Tibial nerve (tissue), 4 donors: ENCODE measurements at regions not wholly inside any gene's neighbourhood (a gene's known extent, or its start where the extent isn't known, plus 50 kb on each side); places are given as distances from the start of the nearest gene placed in this dataset.

Experiments used
- CTCF ChIP-seq, 5 experiments: fragments of 200-600 bp in 3 of 5; fragments of 450-650 bp in 2 of 5; sonication (generic) in 3 of 5; IDR thresholded peaks; one replicate each; pipeline ENCODE4 v1.5.1; 2016 to 2019; ENCODE audit warnings: antibody characterized with exemption in 5 of 5, mild to moderate bottlenecking in 3 of 5, moderate library complexity in 2 of 5
- EP300 ChIP-seq, 2 donors: sonication (generic); formaldehyde crosslinking; IDR thresholded peaks; one replicate each; pipeline ENCODE4 v1.6.1; 2017; ENCODE audit warnings: antibody characterized with exemption in 2 of 2, mild to moderate bottlenecking in 1 of 2
- POLR2A ChIP-seq, 2 donors: fragments of 450-650 bp; IDR thresholded peaks; one replicate each; pipeline ENCODE4 v1.6.1; 2017; ENCODE audit warnings: antibody characterized with exemption in 2 of 2, mild to moderate bottlenecking in 2 of 2, moderate library complexity in 2 of 2

GRCh38 chr20:10943686-10944265 is 270.0 kb upstream of the JAG1 start:
- no peak for TF ChIP-seq CTCF (IDR thresholded peaks at IDR 0.05)
- TF ChIP-seq EP300 (IDR thresholded peaks at IDR 0.05), result no peak
- no peak for TF ChIP-seq POLR2A (IDR thresholded peaks at IDR 0.05)
